ENCODE measurements at regions not wholly inside any gene's neighbourhood (a gene's known extent, or its start where the extent isn't known, plus 50 kb on each side); places are given as distances from the start of the nearest gene placed in this dataset.

- TF ChIP-seq GABPA (IDR thresholded peaks at IDR 0.05; ENCODE audit: low read depth, low read length), result no peak
- TF ChIP-seq GABPA (CRISPR knock-in tag; IDR thresholded peaks at IDR 0.05; ENCODE audit: low read depth), result peak; percentile 33; the same call in 1 of the 2 replicates
- peak; percentile 96 for TF ChIP-seq ZMYM3 (CRISPR knock-in tag; IDR thresholded peaks at IDR 0.05)
- no peak for TF ChIP-seq ZNF414 (CRISPR knock-in tag; IDR thresholded peaks at IDR 0.05)
- TF ChIP-seq EED (CRISPR knock-in tag; IDR thresholded peaks at IDR 0.05), result no peak
- TF ChIP-seq ATF5 (CRISPR knock-in tag; IDR thresholded peaks at IDR 0.05; ENCODE audit: low read depth), result 0 out of 2 replicates have a peak, but pooled peaks have one; percentile 38
- TF ChIP-seq ZNF605 (CRISPR knock-in tag; IDR thresholded peaks at IDR 0.05), result peak; percentile 41; the same call in 1 of the 2 replicates
- peak; percentile 32; the same call in 1 of the 2 replicates for TF ChIP-seq TAF1 (CRISPR knock-in tag; IDR thresholded peaks at IDR 0.05)
- peak; percentile 78; the same call in 1 of the 2 replicates for TF ChIP-seq SALL1 (CRISPR knock-in tag; IDR thresholded peaks at IDR 0.05)
- peak; percentile 74 for TF ChIP-seq HNF4A (CRISPR knock-in tag; IDR thresholded peaks at IDR 0.05)
- TF ChIP-seq ZNF224 (CRISPR knock-in tag; IDR thresholded peaks at IDR 0.05), result no peak
- TF ChIP-seq RBAK (CRISPR knock-in tag; IDR thresholded peaks at IDR 0.05), result no peak
- TF ChIP-seq FOSL1 (CRISPR knock-in tag; IDR thresholded peaks at IDR 0.05; ENCODE audit: borderline replicate concordance), result no peak
- TF ChIP-seq NR2F2 (IDR thresholded peaks at IDR 0.05; ENCODE audit: borderline replicate concordance, low read depth), result no peak
- TF ChIP-seq ZNF782 (CRISPR knock-in tag; IDR thresholded peaks at IDR 0.05; ENCODE audit: borderline replicate concordance), result 0 out of 2 replicates have a peak, but pooled peaks have one; percentile 69
- peak; percentile 46; the same call in 1 of the 2 replicates for TF ChIP-seq SIN3A (IDR thresholded peaks at IDR 0.05; ENCODE audit: borderline replicate concordance, low read depth, low read length)
- TF ChIP-seq ZNF576 (CRISPR knock-in tag; IDR thresholded peaks at IDR 0.05), result no peak
- no peak for TF ChIP-seq FOXK2 (IDR thresholded peaks at IDR 0.05)
- no peak for TF ChIP-seq ZNF136 (CRISPR knock-in tag; IDR thresholded peaks at IDR 0.05; ENCODE audit: low read depth)
- peak; percentile 82 for TF ChIP-seq ZNF296 (CRISPR knock-in tag; conservative IDR thresholded peaks at IDR 0.05)
- TF ChIP-seq HDAC1 (CRISPR knock-in tag; IDR thresholded peaks at IDR 0.05), result 0 out of 2 replicates have a peak, but pooled peaks have one; percentile 35
- TF ChIP-seq FOXA1 (IDR thresholded peaks at IDR 0.05), result no peak
- TF ChIP-seq FOXA1 (CRISPR knock-in tag; IDR thresholded peaks at IDR 0.05), result 0 out of 2 replicates have a peak, but pooled peaks have one; percentile 22
- TF ChIP-seq ZNF292 (CRISPR knock-in tag; IDR thresholded peaks at IDR 0.05; ENCODE audit: borderline replicate concordance, low read depth), result peak; percentile 59; the same call in 1 of the 2 replicates
- TF ChIP-seq ZBTB14 (CRISPR knock-in tag; IDR thresholded peaks at IDR 0.05), result no peak
- 0 out of 2 replicates have a peak, but pooled peaks have one; percentile 71 for TF ChIP-seq ZFP37 (CRISPR knock-in tag; IDR thresholded peaks at IDR 0.05; ENCODE audit: borderline replicate concordance)
- TF ChIP-seq ZNF232 (CRISPR knock-in tag; IDR thresholded peaks at IDR 0.05; ENCODE audit: borderline replicate concordance), result peak; percentile 74; the same call in 1 of the 2 replicates
- TF ChIP-seq SRSF4 (IDR thresholded peaks at IDR 0.05; ENCODE audit: low read depth, low read length, poor library complexity, severe bottlenecking), result no peak
- TF ChIP-seq ESRRA (CRISPR knock-in tag; IDR thresholded peaks at IDR 0.05; ENCODE audit: low read depth), result 0 out of 2 replicates have a peak, but pooled peaks have one; percentile 57
- no peak for TF ChIP-seq SOX6 (IDR thresholded peaks at IDR 0.05)
- TF ChIP-seq SOX6 (CRISPR knock-in tag; IDR thresholded peaks at IDR 0.05), result peak; percentile 50; the same call in 1 of the 2 replicates
Measured at GRCh38 chr22:25406510-25407210, 157.8 kb upstream of the GRK3 start (continued).

All from HepG2 (cell line).